HG02884 (cell line): ENCODE measurements at regions not wholly inside any gene's neighbourhood (a gene's known extent, or its start where the extent isn't known, plus 50 kb on each side); places are given as distances from the start of the nearest gene placed in this dataset.

Experiments used
- ATAC-seq: cut with Tn5 transposase; IDR thresholded peaks from one replicate; pipeline ENCODE4 v1.9.1; 2021; ENCODE audit warnings: mild to moderate bottlenecking, moderate library complexity; ENCODE audit not compliant: unreplicated experiment

GRCh38 chr11:15913261-15913660 is 443.1 kb downstream of the SOX6 start:
- no peak for ATAC-seq
